ENCODE measurements at regions not wholly inside any gene's neighbourhood (a gene's known extent, or its start where the extent isn't known, plus 50 kb on each side); places are given as distances from the start of the nearest gene placed in this dataset.

- no peak for TF ChIP-seq CTCF (IDR thresholded peaks at IDR 0.05)
- TF ChIP-seq POLR2A (IDR thresholded peaks at IDR 0.05) = no peak
These were observed 600.4 kb upstream of the SLITRK6 start for GRCh38 chr13:86399572-86399971.

All from body of pancreas (tissue), 4 donors.